ENCODE measurements at regions not wholly inside any gene's neighbourhood (a gene's known extent, or its start where the extent isn't known, plus 50 kb on each side); places are given as distances from the start of the nearest gene placed in this dataset.

GRCh38 chr9:18382243-18382642, 91.7 kb upstream of the ADAMTSL1 start:
- TF ChIP-seq POLR2A (IDR thresholded peaks at IDR 0.05; ENCODE audit: low read depth, low read length) (no peak), MAZ (IDR thresholded peaks at IDR 0.05; ENCODE audit: borderline replicate concordance, low read depth, low read length) (no peak), CEBPB (IDR thresholded peaks at IDR 0.05; ENCODE audit: low read depth, low read length) (no peak), MAFK (IDR thresholded peaks at IDR 0.05; ENCODE audit: low read depth, low read length) (no peak)
